Osteoblast (primary cell): ENCODE measurements at regions not wholly inside any gene's neighbourhood (a gene's known extent, or its start where the extent isn't known, plus 50 kb on each side); places are given as distances from the start of the nearest gene placed in this dataset.

Source experiments
- DNase-seq: peaks from one replicate; pipeline ENCODE4 v3.0.0; 2011; ENCODE audit warnings: low spot score, mixed read lengths; ENCODE audit not compliant: insufficient read length; ENCODE audit errors: missing footprints
- H2AFZ ChIP-seq: 2 replicates; pipeline ENCODE4 v1.6.0; 2011; ENCODE audit warnings: mild to moderate bottlenecking, low read length
- H3K27ac ChIP-seq: 2 replicates; pipeline ENCODE4 v1.5.1; 2011; ENCODE audit warnings: mild to moderate bottlenecking, low read depth, low read length, moderate library complexity
- H3K27me3 ChIP-seq: 2 replicates; pipeline ENCODE4 v1.6.0; 2012; ENCODE audit warnings: mild to moderate bottlenecking, control low read depth, inconsistent platforms, low read length, moderate library complexity; ENCODE audit not compliant: insufficient read depth
- H3K36me3 ChIP-seq: 2 replicates; pipeline ENCODE4 v1.5.1; 2011; ENCODE audit warnings: mild to moderate bottlenecking, low read length, control low read depth, moderate library complexity; ENCODE audit not compliant: insufficient read depth
- H3K4me1 ChIP-seq: 2 replicates; pipeline ENCODE4 v1.5.1; 2011; ENCODE audit warnings: mild to moderate bottlenecking, low read length, control low read depth, moderate library complexity; ENCODE audit not compliant: insufficient read depth
- H3K4me2 ChIP-seq: 2 replicates; pipeline ENCODE4 v1.6.0; 2011; ENCODE audit warnings: mild to moderate bottlenecking, low read length; ENCODE audit not compliant: insufficient read depth
- H3K4me3 ChIP-seq: fragments of 200-600 bp; sonication (generic); 3 replicates; pipeline ENCODE4 v1.5.1; 2012; ENCODE audit warnings: mild to moderate bottlenecking, low read length, inconsistent platforms; ENCODE audit not compliant: insufficient read depth
- H3K79me2 ChIP-seq: 2 replicates; pipeline ENCODE4 v1.6.0; 2012; ENCODE audit warnings: mild to moderate bottlenecking, low read length, control low read depth, inconsistent platforms; ENCODE audit not compliant: insufficient read depth
- H3K9me3 ChIP-seq: 2 replicates; pipeline ENCODE4 v1.5.1; 2011; ENCODE audit warnings: low read depth, low read length, control low read depth
- H4K20me1 ChIP-seq: 2 replicates; pipeline ENCODE4 v1.6.0; 2012; ENCODE audit warnings: mild to moderate bottlenecking, low read length, control low read depth; ENCODE audit not compliant: insufficient read depth
- TF ChIP-seq, protein P1 (sequence below): IDR thresholded peaks from 2 replicates; pipeline ENCODE4 v1.5.1; 2011; ENCODE audit warnings: mild to moderate bottlenecking, low read depth, low read length, moderate library complexity; ENCODE audit errors: extremely low read depth

DNA sequence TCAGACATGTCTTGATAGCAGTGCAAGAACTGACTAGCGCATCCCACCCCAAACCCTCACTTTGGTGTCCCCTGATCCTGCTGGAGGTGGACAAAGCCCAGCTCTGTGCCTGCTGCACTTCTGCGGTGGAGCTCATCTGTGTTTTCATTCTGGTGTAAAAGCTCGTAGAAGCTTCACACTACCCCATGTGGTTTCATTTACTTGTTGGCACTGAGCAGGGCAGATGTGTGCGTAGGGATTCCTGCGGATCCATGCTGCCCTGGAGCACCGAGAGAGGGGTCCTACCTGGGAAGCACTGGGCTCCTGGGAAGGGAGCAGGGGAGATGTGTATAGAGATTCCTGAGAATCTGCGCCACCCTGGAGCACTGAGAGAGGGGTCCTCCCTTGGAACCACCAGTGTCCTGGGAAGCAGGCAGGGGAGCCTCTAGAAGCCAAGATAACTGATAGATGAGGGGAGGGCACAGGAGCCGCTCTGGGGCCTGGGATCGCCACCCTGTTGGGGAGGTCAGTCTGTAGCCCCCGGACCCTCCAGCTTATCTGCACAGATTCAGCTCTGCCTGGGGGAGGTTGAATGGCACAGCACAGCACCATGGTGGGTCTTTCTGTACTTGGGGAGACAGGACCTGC lies 106.9 kb upstream of the OTOS start:
- H3K79me2 ChIP-seq, result no peaks in the 10 kb centered on the region
- no peak overlapping the region for H3K27ac ChIP-seq
- peaks cover 14% of the 10 kb centered on the region for H3K4me1 ChIP-seq
- TF ChIP-seq, protein P1, sequence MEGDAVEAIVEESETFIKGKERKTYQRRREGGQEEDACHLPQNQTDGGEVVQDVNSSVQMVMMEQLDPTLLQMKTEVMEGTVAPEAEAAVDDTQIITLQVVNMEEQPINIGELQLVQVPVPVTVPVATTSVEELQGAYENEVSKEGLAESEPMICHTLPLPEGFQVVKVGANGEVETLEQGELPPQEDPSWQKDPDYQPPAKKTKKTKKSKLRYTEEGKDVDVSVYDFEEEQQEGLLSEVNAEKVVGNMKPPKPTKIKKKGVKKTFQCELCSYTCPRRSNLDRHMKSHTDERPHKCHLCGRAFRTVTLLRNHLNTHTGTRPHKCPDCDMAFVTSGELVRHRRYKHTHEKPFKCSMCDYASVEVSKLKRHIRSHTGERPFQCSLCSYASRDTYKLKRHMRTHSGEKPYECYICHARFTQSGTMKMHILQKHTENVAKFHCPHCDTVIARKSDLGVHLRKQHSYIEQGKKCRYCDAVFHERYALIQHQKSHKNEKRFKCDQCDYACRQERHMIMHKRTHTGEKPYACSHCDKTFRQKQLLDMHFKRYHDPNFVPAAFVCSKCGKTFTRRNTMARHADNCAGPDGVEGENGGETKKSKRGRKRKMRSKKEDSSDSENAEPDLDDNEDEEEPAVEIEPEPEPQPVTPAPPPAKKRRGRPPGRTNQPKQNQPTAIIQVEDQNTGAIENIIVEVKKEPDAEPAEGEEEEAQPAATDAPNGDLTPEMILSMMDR, result no peak
- no peak overlapping the region for H2AFZ ChIP-seq
- peaks cover 13% of the 10 kb centered on the region for H3K27me3 ChIP-seq
- no peak overlapping the region for H3K4me2 ChIP-seq
- no peak overlapping the region for H3K4me3 ChIP-seq
- DNase-seq, result no peak
- H3K9me3 ChIP-seq, result no peaks in the 10 kb centered on the region
- H3K36me3 ChIP-seq, result no peaks in the 10 kb centered on the region
- no peaks in the 10 kb centered on the region for H4K20me1 ChIP-seq

DNA sequence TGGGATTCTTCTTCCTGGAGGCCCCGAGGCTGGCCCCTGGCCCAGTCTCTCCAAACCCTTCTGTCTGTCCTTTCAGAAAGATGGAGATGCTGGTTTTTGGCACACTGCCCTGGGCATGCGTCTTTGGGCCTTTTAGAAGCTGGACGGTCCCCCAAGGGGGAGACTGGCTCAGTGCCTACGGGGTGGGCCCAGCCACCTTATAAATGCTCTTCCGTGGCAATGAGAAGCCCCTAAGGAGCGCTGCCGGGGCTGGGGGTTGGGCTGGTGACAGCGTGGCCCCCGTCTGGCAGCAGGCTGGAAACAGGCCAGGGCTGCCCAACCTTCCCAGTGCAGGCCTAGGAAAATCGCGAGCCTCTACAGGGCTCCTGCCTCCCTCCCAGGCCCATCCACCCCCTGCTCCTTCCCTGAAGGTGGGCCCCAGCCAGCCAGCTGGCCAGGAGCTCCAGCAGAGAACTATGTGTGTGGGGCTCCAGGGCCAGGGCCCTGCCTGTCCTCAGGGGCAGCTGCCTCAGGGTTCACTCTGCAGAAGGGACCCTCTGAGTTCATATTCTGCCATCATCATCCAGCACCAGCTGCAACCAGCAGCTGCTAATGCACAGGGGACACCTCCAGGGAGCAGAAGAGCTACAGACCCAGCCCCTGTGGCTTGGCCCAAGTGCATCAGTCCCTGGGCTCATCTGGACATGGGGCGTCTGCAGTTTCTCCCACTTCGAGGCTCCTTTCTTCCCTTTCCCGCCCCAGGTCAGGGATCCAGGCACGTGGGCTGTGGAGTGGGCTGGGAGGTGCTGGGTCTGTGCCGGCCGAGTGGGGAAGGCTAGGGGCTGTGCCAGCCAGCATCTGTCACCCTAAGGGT lies 107.6 kb upstream of the OTOS start:
- H4K20me1 ChIP-seq, result no peaks in the 10 kb centered on the region
- no peaks in the 10 kb centered on the region for H3K36me3 ChIP-seq
- peaks cover 13% of the 10 kb centered on the region for H3K27me3 ChIP-seq

DNA sequence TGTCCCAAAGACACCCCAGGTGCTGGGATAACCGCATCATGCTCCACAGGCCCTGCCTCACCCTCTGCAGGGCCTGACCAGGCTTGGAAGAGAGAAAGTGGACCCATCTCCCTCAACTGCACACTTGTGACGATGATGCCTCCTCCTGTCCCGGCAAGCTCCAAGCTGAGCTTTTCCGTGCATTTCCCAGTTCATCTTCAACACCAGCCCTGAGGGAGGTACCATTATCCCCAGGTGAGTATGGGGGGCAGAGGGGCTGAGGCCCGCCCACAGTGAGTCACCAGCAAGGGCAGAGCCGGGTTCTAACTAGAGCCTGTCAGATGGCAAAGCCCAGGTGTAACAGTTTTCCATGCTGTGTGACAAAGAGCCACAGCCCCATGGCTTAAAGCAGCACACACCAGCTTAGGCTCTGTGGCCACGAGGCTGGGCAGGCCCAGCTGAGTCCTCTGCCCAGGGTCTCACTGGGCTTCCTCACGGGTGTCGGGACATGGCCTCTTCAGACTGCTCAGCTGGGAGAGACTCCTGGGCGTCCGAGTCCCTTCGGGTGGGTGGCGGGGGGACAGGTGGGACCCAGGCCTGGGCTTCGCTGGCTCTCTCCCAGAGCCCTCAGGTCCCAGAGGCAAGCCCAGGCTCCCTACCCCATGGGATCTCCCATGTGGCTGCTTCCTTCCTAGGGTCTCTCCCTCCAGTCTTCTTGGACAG lies 108.4 kb upstream of the OTOS start:
- no peak overlapping the region for H2AFZ ChIP-seq
- no peaks in the 10 kb centered on the region for H3K9me3 ChIP-seq
- no peak overlapping the region for H3K4me2 ChIP-seq
- no peak overlapping the region for H3K4me3 ChIP-seq
- H4K20me1 ChIP-seq, result no peaks in the 10 kb centered on the region
- TF ChIP-seq, protein P1, result no peak
- H3K4me1 ChIP-seq, result peaks cover 14% of the 10 kb centered on the region
- H3K79me2 ChIP-seq, result no peaks in the 10 kb centered on the region
- DNase-seq, result peak; percentile 87
- H3K27me3 ChIP-seq, result peaks cover 13% of the 10 kb centered on the region
- no peaks in the 10 kb centered on the region for H3K36me3 ChIP-seq
- H3K27ac ChIP-seq, result no peak overlapping the region

More for the DNA sequence above, 107.6 kb upstream of the OTOS start:
- DNase-seq, result no peak
- Histone ChIP-seq H3K27ac (no peak overlapping the region), H3K9me3 (no peaks in the 10 kb centered on the region), H3K4me3 (no peak overlapping the region), H2AFZ (no peak overlapping the region), H3K79me2 (no peaks in the 10 kb centered on the region), H3K4me1 (peaks cover 14% of the 10 kb centered on the region), H3K4me2 (no peak overlapping the region)
- TF ChIP-seq, protein P1, result no peak
